Thyroid gland (tissue), 4 donors: ENCODE measurements at regions not wholly inside any gene's neighbourhood (a gene's known extent, or its start where the extent isn't known, plus 50 kb on each side); places are given as distances from the start of the nearest gene placed in this dataset.

Source experiments
- POLR2A ChIP-seq, 2 donors: fragments of 450-650 bp; IDR thresholded peaks; one replicate each; pipeline ENCODE4 v1.6.1; 2017; ENCODE audit warnings: antibody characterized with exemption in 2 of 2, mild to moderate bottlenecking in 2 of 2, moderate library complexity in 1 of 2
- TF ChIP-seq, protein P1 (sequence below), 6 experiments: fragments of 200-600 bp in 3 of 6; fragments of 450-650 bp in 3 of 6; sonication (generic) in 3 of 6; IDR thresholded peaks; one replicate each; pipeline ENCODE4 v1.5.1; 2016 to 2019; ENCODE audit warnings: antibody characterized with exemption in 6 of 6, mild to moderate bottlenecking in 2 of 6, inconsistent platforms in 1 of 6, moderate library complexity in 1 of 6

DNA sequence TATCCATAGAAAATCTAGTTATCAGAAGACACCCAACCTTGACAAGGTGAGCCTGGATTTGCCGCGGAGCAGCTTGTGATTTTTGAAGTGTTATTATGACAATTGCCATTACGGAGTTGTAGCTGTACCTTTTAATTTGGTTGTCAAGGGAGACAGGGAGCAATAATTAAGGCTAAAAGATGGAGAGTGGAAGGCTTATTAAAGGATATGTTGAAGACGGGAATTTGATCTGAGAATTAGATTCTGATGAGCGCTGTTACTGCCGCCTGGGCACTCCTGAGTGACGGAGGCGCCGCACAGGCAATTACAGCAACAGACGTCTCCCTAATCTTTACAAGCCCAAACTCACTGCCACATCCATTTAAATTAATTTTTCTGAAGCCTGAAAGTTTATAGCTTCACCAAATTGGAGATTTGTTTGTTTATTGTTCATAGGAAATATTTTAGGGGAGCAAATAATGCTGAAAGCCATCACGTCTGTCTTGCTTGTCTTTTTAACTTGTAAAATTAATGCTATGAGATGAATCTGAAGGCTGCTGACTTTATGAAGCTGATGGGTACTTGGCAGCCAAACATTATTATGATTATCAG is 475.0 kb upstream of the ADARB2 start:
- TF ChIP-seq, protein P1, sequence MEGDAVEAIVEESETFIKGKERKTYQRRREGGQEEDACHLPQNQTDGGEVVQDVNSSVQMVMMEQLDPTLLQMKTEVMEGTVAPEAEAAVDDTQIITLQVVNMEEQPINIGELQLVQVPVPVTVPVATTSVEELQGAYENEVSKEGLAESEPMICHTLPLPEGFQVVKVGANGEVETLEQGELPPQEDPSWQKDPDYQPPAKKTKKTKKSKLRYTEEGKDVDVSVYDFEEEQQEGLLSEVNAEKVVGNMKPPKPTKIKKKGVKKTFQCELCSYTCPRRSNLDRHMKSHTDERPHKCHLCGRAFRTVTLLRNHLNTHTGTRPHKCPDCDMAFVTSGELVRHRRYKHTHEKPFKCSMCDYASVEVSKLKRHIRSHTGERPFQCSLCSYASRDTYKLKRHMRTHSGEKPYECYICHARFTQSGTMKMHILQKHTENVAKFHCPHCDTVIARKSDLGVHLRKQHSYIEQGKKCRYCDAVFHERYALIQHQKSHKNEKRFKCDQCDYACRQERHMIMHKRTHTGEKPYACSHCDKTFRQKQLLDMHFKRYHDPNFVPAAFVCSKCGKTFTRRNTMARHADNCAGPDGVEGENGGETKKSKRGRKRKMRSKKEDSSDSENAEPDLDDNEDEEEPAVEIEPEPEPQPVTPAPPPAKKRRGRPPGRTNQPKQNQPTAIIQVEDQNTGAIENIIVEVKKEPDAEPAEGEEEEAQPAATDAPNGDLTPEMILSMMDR (IDR thresholded peaks at IDR 0.05) = no peak
- TF ChIP-seq POLR2A (IDR thresholded peaks at IDR 0.05) = no peak
